ENCODE measurements at regions not wholly inside any gene's neighbourhood (a gene's known extent, or its start where the extent isn't known, plus 50 kb on each side); places are given as distances from the start of the nearest gene placed in this dataset.

GRCh38 chr3:73298243-73299183 is 237.1 kb downstream of the EBLN2 start:
- TF ChIP-seq CTCF (IDR thresholded peaks at IDR 0.05) (no peak), ZFX (IDR thresholded peaks at IDR 0.05; ENCODE audit: borderline replicate concordance) (no peak)
